Endodermal cell (in vitro differentiated cells): ENCODE measurements at regions not wholly inside any gene's neighbourhood (a gene's known extent, or its start where the extent isn't known, plus 50 kb on each side); places are given as distances from the start of the nearest gene placed in this dataset.

ENCODE experiments used
- DNase-seq: peaks from one replicate; pipeline ENCODE4 v3.0.0-alpha.2; 2017
- H3K27ac ChIP-seq: 2 replicates; pipeline ENCODE4 v1.5.1; 2013; ENCODE audit warnings: mild to moderate bottlenecking, low read depth, low read length, moderate library complexity
- H3K27me3 ChIP-seq: 2 replicates; pipeline ENCODE4 v1.6.1; 2013; ENCODE audit warnings: mild to moderate bottlenecking, low read length, moderate library complexity; ENCODE audit not compliant: insufficient read depth, control insufficient read depth, poor library complexity, severe bottlenecking
- H3K36me3 ChIP-seq: 2 replicates; pipeline ENCODE4 v1.7.0; 2013; ENCODE audit warnings: mild to moderate bottlenecking, low read length, moderate library complexity; ENCODE audit not compliant: control insufficient read depth, insufficient read depth
- H3K4me1 ChIP-seq: one replicate; pipeline ENCODE4 v1.7.0; 2013; ENCODE audit warnings: low read length; ENCODE audit not compliant: control insufficient read depth, insufficient read depth
- H3K4me3 ChIP-seq: 2 replicates; pipeline ENCODE4 v1.5.1; 2013; ENCODE audit warnings: mild to moderate bottlenecking, low read length, moderate library complexity
- H3K9ac ChIP-seq: 2 replicates; pipeline ENCODE4 v1.6.1; 2013; ENCODE audit warnings: mild to moderate bottlenecking, low read length, moderate library complexity; ENCODE audit not compliant: poor library complexity, severe bottlenecking; ENCODE audit errors: extremely low read depth
- H3K9me3 ChIP-seq: 2 replicates; pipeline ENCODE4 v1.6.1; 2013; ENCODE audit warnings: mild to moderate bottlenecking, low read length, moderate library complexity; ENCODE audit not compliant: control insufficient read depth
- H3K27ac Mint-ChIP-seq: 2 replicates; pipeline ENCODE4 v1.8.0; 2020; ENCODE audit warnings: mixed read lengths
- H3K27me3 Mint-ChIP-seq: 2 replicates; pipeline ENCODE4 v1.8.0; 2021; ENCODE audit warnings: mild to moderate bottlenecking, mixed read lengths; ENCODE audit not compliant: insufficient read depth
- H3K36me3 Mint-ChIP-seq: 2 replicates; pipeline ENCODE4 v1.8.0; 2020; ENCODE audit warnings: low read depth, mixed read lengths
- H3K4me1 Mint-ChIP-seq: 2 replicates; pipeline ENCODE4 v1.8.0; 2020; ENCODE audit warnings: mixed read lengths
- H3K4me3 Mint-ChIP-seq: 2 replicates; pipeline ENCODE4 v1.8.0; 2020; ENCODE audit warnings: mild to moderate bottlenecking, moderate library complexity, mixed read lengths
- H3K9me3 Mint-ChIP-seq: 2 replicates; pipeline ENCODE4 v1.8.0; 2020; ENCODE audit warnings: mild to moderate bottlenecking, mixed read lengths
- CTCF ChIP-seq: fragments of 200-600 bp; sonication (generic); conservative IDR thresholded peaks from 2 replicates; pipeline ENCODE4 v1.5.0; 2021; ENCODE audit warnings: antibody characterized with exemption, mild to moderate bottlenecking
- whole genome bisulfite sequencing, 2 experiments: methylation state at CpG; one replicate each; pipeline versions ENCODE4 v1.1.5 to v1.1.7; 2013; ENCODE audit warnings: missing lambda C conversion rate in 2 of 2, mixed read lengths in 1 of 2; ENCODE audit not compliant: insufficient coverage in 1 of 2, insufficient read length in 1 of 2; 5-methylcytosine and 5-hydroxymethylcytosine counted together

GRCh38 chr14:82451675-82452074 lies 918.0 kb upstream of the SEL1L start:
- H3K27ac ChIP-seq = no peak overlapping the region
- H3K36me3 Mint-ChIP-seq = no peaks in the 10 kb centered on the region

GRCh38 chr14:82482345-82482744 lies 948.7 kb upstream of the SEL1L start:
- H3K4me1 ChIP-seq = no peaks in the 10 kb centered on the region
- WGBS, 2 experiments = 90 to 93% methylated on average over 4 to 6 of the region's 6 CpGs

More at GRCh38 chr14:82451675-82452074, 918.0 kb upstream of the SEL1L start:
- H3K4me1 Mint-ChIP-seq = no peaks in the 10 kb centered on the region
- no peaks in the 10 kb centered on the region for H3K9me3 Mint-ChIP-seq
- Histone ChIP-seq H3K36me3 (no peaks in the 10 kb centered on the region), H3K4me1 (no peaks in the 10 kb centered on the region), H3K9me3 (no peaks in the 10 kb centered on the region), H3K9ac (no peak overlapping the region), H3K4me3 (no peak overlapping the region), H3K27me3 (no peaks in the 10 kb centered on the region)
- no peak for DNase-seq
- TF ChIP-seq CTCF = no peak
- H3K4me3 Mint-ChIP-seq = no peak overlapping the region
- no peaks in the 10 kb centered on the region for H3K27me3 Mint-ChIP-seq
- no peak overlapping the region for H3K27ac Mint-ChIP-seq

GRCh38 chr14:82488473-82488872 lies 954.8 kb upstream of the SEL1L start:
- TF ChIP-seq CTCF = no peak
- Mint-ChIP-seq H3K36me3 (no peaks in the 10 kb centered on the region), H3K4me3 (no peak overlapping the region), H3K9me3 (peaks cover 2% of the 10 kb centered on the region), H3K27me3 (peaks cover 7% of the 10 kb centered on the region), H3K4me1 (peaks cover 3% of the 10 kb centered on the region), H3K27ac (no peak overlapping the region)
- H3K4me3 ChIP-seq = no peak overlapping the region
- no peak overlapping the region for H3K9ac ChIP-seq
- H3K36me3 ChIP-seq = no peaks in the 10 kb centered on the region
- peaks cover 13% of the 10 kb centered on the region for H3K27me3 ChIP-seq
- H3K9me3 ChIP-seq = no peaks in the 10 kb centered on the region
- WGBS, 2 experiments = 89 to 100% methylated on average over 1 to 2 of the region's 2 CpGs
- DNase-seq = no peak
- H3K4me1 ChIP-seq = no peaks in the 10 kb centered on the region
- no peak overlapping the region for H3K27ac ChIP-seq

More at GRCh38 chr14:82482345-82482744, 948.7 kb upstream of the SEL1L start:
- Mint-ChIP-seq H3K27ac (no peak overlapping the region), H3K4me3 (no peak overlapping the region), H3K9me3 (peaks cover 10% of the 10 kb centered on the region), H3K27me3 (no peaks in the 10 kb centered on the region), H3K36me3 (no peaks in the 10 kb centered on the region), H3K4me1 (peaks cover under 1% of the 10 kb centered on the region)
- no peak overlapping the region for H3K9ac ChIP-seq
- no peak for DNase-seq
- peaks cover 7% of the 10 kb centered on the region for H3K27me3 ChIP-seq
- H3K4me3 ChIP-seq = no peak overlapping the region
- TF ChIP-seq CTCF = no peak
- no peaks in the 10 kb centered on the region for H3K36me3 ChIP-seq
- H3K9me3 ChIP-seq = no peaks in the 10 kb centered on the region
- H3K27ac ChIP-seq = no peak overlapping the region
